Endothelial cell of umbilical vein (primary cell): ENCODE measurements at regions not wholly inside any gene's neighbourhood (a gene's known extent, or its start where the extent isn't known, plus 50 kb on each side); places are given as distances from the start of the nearest gene placed in this dataset.

Source experiments
- BruUV-seq: library from RNA; stranded (reverse); fragments of 400-500 nt; replicated peaks from 2 replicates; lab custom pipeline; 2021; lab: Mats Ljungman, UMichigan
- CTCF ChIA-PET: fragments of 300-600, 350-600 bp; sonication (Branson Sonifier 250); formaldehyde crosslinking; loops from one replicate; lab custom pipeline; 2021; ENCODE audit warnings: antibody characterized with exemption, inconsistent platforms; lab: Charles Lee
- POLR2A ChIA-PET: fragments of 300-600, 350-600 bp; sonication (Branson Sonifier 250); formaldehyde crosslinking; loops from one replicate; lab custom pipeline; 2021; ENCODE audit warnings: antibody characterized with exemption, inconsistent platforms; lab: Charles Lee
- DNase-seq: peaks from one replicate; pipeline ENCODE4 v3.0.0-alpha.2; 2011; ENCODE audit warnings: low read depth, low spot score
- FAIRE-seq: peaks from 2 replicates; lab custom pipeline; 2011; peaks lifted over from hg19 to GRCh38; lab: Jason Lieb, UNC
- H2AFZ ChIP-seq: 2 replicates; pipeline ENCODE4 v1.6.0; 2012; ENCODE audit warnings: low read depth, low read length, control low read depth, inconsistent platforms
- H3K27ac ChIP-seq: 2 replicates; pipeline ENCODE4 v1.5.1; 2011; ENCODE audit warnings: low read depth, mild to moderate bottlenecking, control low read depth, low read length, moderate library complexity; ENCODE audit not compliant: insufficient read depth
- H3K27me3 ChIP-seq, 2 experiments: 2 replicates each; pipeline versions ENCODE4 v1.6.0 to v1.6.1; 2011; ENCODE audit warnings: low read length in 2 of 2, mixed read lengths in 1 of 2; ENCODE audit not compliant: control insufficient read depth in 2 of 2, insufficient read depth in 2 of 2
- H3K36me3 ChIP-seq, 2 experiments: 2 replicates in 1 of 2; 3 replicates in 1 of 2; pipeline ENCODE4 v1.5.1; 2011; ENCODE audit warnings: low read length in 2 of 2, mild to moderate bottlenecking in 1 of 2, moderate library complexity in 1 of 2; ENCODE audit not compliant: control insufficient read depth in 2 of 2, insufficient read depth in 2 of 2; ENCODE audit errors: extremely low read depth in 1 of 2
- H3K4me1 ChIP-seq: 3 replicates; pipeline ENCODE4 v1.5.1; 2011; ENCODE audit warnings: mild to moderate bottlenecking, low read length; ENCODE audit not compliant: control insufficient read depth, insufficient read depth; ENCODE audit errors: extremely low read depth
- H3K4me2 ChIP-seq: 2 replicates; pipeline ENCODE4 v1.6.1; 2011; ENCODE audit warnings: low read length, control low read depth, mixed read lengths; ENCODE audit not compliant: insufficient read depth
- H3K4me3 ChIP-seq, 3 experiments: fragments of 200-600 bp in 1 of 3; sonication (generic), shearing (Covaris generic) in 1 of 3; replicated peaks in 1 of 3; 2 replicates each; pipeline ENCODE4 v1.5.1; 2011 to 2016; ENCODE audit warnings: control low read depth in 3 of 3, low read length in 3 of 3, mild to moderate bottlenecking in 2 of 3, inconsistent platforms in 1 of 3, low read depth in 1 of 3, moderate library complexity in 1 of 3; ENCODE audit not compliant: insufficient read depth in 1 of 3
- H3K79me2 ChIP-seq: 2 replicates; pipeline ENCODE4 v1.6.0; 2012; ENCODE audit warnings: low read length, inconsistent platforms; ENCODE audit not compliant: control insufficient read depth, insufficient read depth
- H3K9ac ChIP-seq: replicated peaks from 2 replicates; pipeline ENCODE3; 2011; ENCODE audit warnings: low read length, control low read depth; ENCODE audit not compliant: insufficient read depth; ENCODE audit errors: extremely low read depth
- H3K9me1 ChIP-seq: replicated peaks from 3 replicates; pipeline ENCODE4 v1.6.0; 2011; ENCODE audit warnings: mild to moderate bottlenecking, low read length; ENCODE audit not compliant: control insufficient read depth, insufficient read depth; ENCODE audit errors: extremely low read depth
- H3K9me3 ChIP-seq: replicated peaks from 2 replicates; pipeline ENCODE4 v1.5.1; 2012; ENCODE audit warnings: low read length, inconsistent platforms; ENCODE audit not compliant: control insufficient read depth, insufficient read depth
- H4K20me1 ChIP-seq: replicated peaks from 2 replicates; pipeline ENCODE3; 2011; ENCODE audit warnings: mild to moderate bottlenecking, low read length; ENCODE audit not compliant: control insufficient read depth, insufficient read depth; ENCODE audit errors: extremely low read depth
- CTCF ChIP-seq, 2 donors: IDR thresholded peaks; 1 replicate in 1 of 2; 2 replicates in 1 of 2; pipeline ENCODE4 v1.5.1; 2011; ENCODE audit warnings: low read length in 2 of 2, mild to moderate bottlenecking in 2 of 2, moderate library complexity in 2 of 2, control low read depth in 1 of 2, inconsistent platforms in 1 of 2, low read depth in 1 of 2; ENCODE audit not compliant: insufficient read depth in 1 of 2; ENCODE audit errors: extremely low read depth in 1 of 2
- EZH2 ChIP-seq: IDR thresholded peaks from 2 replicates; pipeline ENCODE4 v1.6.1; 2012; ENCODE audit warnings: borderline replicate concordance, low read depth, mild to moderate bottlenecking, moderate library complexity, low read length, inconsistent platforms; ENCODE audit not compliant: severe bottlenecking
- FOS ChIP-seq: IDR thresholded peaks from 2 replicates; pipeline ENCODE4 v1.6.1; 2011; ENCODE audit warnings: mild to moderate bottlenecking, low read length, moderate library complexity, borderline replicate concordance; ENCODE audit not compliant: insufficient read depth
- GATA2 ChIP-seq: IDR thresholded peaks from 2 replicates; pipeline ENCODE4 v1.7.0; 2011; ENCODE audit warnings: low read depth, mild to moderate bottlenecking, moderate library complexity, mixed read lengths, low read length; ENCODE audit not compliant: insufficient read length, insufficient read depth
- JUN ChIP-seq: IDR thresholded peaks from 2 replicates; pipeline ENCODE4 v1.6.1; 2011; ENCODE audit warnings: borderline replicate concordance, low read depth; ENCODE audit not compliant: insufficient read length, insufficient read depth
- MYC ChIP-seq: IDR thresholded peaks from one replicate; pipeline ENCODE4 v1.6.1; 2011; ENCODE audit warnings: mild to moderate bottlenecking, low read depth, low read length
- POLR2A ChIP-seq: IDR thresholded peaks from 2 replicates; pipeline ENCODE4 v1.6.1; 2012; ENCODE audit warnings: low read depth, mild to moderate bottlenecking, control low read depth, low read length
- POLR2AphosphoS5 ChIP-seq: IDR thresholded peaks from 2 replicates; pipeline ENCODE4 v1.6.1; 2012; ENCODE audit warnings: low read depth, mild to moderate bottlenecking, control low read depth, low read length, moderate library complexity; ENCODE audit not compliant: insufficient read depth
- dilution Hi-C: fragments of 300-500 bp; cut with MboI; formaldehyde crosslinking; loops from one replicate; pipeline ENCODE4 v1.15.0; 2019; ENCODE audit warnings: low sequenced_read_pairs; ENCODE audit not compliant: extremely low pct_ligation_motif_present
- intact Hi-C: fragments of 100-400 bp; cut with micrococcal nuclease; formaldehyde crosslinking; loops from one replicate; pipeline ENCODE4 v1.10.0; 2022
- TF ChIP-seq, protein P1 (sequence below): IDR thresholded peaks from 2 replicates; pipeline ENCODE4 v1.6.1; 2011; ENCODE audit not compliant: insufficient read depth, insufficient read length

DNA sequence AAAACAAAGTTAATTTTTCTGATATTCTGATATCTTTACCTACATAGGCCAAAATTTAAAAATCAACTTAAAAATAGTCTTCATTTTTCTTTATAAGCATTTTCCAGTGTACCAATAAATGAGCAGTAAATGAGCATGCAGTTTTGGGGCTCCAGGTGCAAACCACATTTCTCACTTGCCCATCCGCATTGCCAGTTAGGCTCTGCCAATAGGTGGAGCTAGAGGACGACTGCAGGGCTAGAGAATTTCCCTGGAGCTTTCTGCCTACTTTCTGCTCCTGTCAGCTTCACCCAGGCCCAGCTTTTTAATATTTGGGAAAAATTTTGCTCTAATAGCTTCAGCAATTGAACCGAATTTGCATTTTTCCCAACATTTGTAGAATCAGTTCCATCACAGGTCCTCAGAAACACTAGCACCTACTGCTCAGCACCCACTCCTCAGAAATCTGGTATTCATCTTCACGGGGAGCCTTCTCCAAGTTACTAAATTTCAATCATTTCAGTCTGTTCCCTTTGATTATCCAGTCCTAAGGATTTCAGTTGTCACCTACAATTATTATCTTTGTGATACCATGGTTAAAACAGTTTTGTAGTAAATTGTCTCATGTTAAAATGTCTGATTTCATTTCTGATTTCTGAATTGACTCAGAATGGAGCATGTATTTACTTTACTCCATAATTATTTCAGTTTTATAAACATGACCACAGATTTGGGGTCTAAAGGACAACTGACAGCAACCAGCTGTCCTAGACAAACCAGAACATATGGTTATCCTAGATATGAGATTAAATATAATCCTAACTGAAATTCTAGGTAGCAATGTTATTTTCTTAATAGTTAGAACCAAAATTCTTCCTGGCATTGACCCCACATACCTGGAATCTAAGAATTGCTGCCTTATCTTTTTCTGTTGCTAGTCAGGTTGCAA, 104.6 kb upstream of the FAM174A start:
- dilution Hi-C loops = no loop called here
- ChIA-PET CTCF (interaction anchor here (0.6 to 1.7 kb wide), 42 partner anchors 8 to 1326 kb away, joined by 3 to 34 read pairs (median 4); partner anchors contain the start of genes FAM174A and ST8SIA4), POLR2A (no interaction called here)
- TF ChIP-seq FOS (no peak), CTCF (IDR thresholded peaks at IDR 0.05; ENCODE audit: extremely low read depth in 1 of 2, insufficient read depth in 1 of 2, low read depth in 1 of 2, low read length in 2 of 2) (peak; percentile 90 to 96)
- intact Hi-C loops = loop anchor here (1.0 to 5.0 kb wide), 5 partner anchors 192 to 1248 kb away; no protein-coding TSS in a partner anchor
- no peak overlapping the region for H3K4me2 ChIP-seq
- H3K27ac ChIP-seq = no peak overlapping the region
- FAIRE-seq (peak; percentile 54), DNase-seq (peak; percentile 54)
- no TSS peak for BruUV-seq
- H3K4me3 ChIP-seq = no peak overlapping the region
- H3K9ac ChIP-seq = no peak overlapping the region
- no peaks in the 10 kb centered on the region for H3K4me1 ChIP-seq
- no peaks in the 10 kb centered on the region for H3K9me3 ChIP-seq
- H3K9me1 ChIP-seq = no peaks in the 10 kb centered on the region
- H3K79me2 ChIP-seq = no peaks in the 10 kb centered on the region
- H3K27me3 ChIP-seq = no peaks in the 10 kb centered on the region
- H2AFZ ChIP-seq = no peak overlapping the region
- H4K20me1 ChIP-seq = no peaks in the 10 kb centered on the region
- H3K36me3 ChIP-seq = no peaks in the 10 kb centered on the region

DNA sequence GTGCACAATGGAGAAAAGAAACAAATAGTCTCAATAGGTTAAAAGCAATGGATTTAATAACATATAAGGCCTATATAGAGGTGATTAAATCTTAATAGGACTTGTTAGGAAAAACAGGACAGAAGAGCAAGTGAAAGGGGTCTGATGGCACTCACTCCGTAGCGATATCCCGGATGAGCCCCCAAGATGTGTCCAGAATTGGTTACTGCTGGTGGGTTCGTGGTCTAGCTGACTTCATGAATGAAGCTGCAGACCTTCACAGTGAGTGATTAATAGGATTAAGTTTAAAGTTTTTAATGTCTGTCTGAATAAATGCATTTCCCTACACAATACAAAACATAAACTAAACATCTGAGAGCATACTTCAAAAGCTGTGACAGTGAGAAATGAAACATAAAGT, 110.4 kb upstream of the FAM174A start:
- no peak for FAIRE-seq
- peaks cover 3% of the 10 kb centered on the region for H3K4me1 ChIP-seq
- H3K9me1 ChIP-seq = no peaks in the 10 kb centered on the region
- no peaks in the 10 kb centered on the region for H4K20me1 ChIP-seq
- CTCF ChIA-PET = interaction anchor here (1.6 kb wide), 1 partner anchor 19 kb away, joined by 3 read pairs; no protein-coding TSS in a partner anchor
- POLR2A ChIA-PET = no interaction called here
- intact Hi-C loops (no loop called here), dilution Hi-C loops (no loop called here)
- no peak for DNase-seq
- H3K9me3 ChIP-seq = no peaks in the 10 kb centered on the region
- H3K27ac ChIP-seq = no peak overlapping the region
- H3K36me3 ChIP-seq = no peaks in the 10 kb centered on the region
- no peaks in the 10 kb centered on the region for H3K27me3 ChIP-seq
- no peak overlapping the region for H3K4me3 ChIP-seq
- H3K9ac ChIP-seq = no peak overlapping the region
- H3K79me2 ChIP-seq = no peaks in the 10 kb centered on the region
- BruUV-seq = no TSS peak
- TF ChIP-seq, protein P1, sequence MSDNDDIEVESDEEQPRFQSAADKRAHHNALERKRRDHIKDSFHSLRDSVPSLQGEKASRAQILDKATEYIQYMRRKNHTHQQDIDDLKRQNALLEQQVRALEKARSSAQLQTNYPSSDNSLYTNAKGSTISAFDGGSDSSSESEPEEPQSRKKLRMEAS = no peak
- TF ChIP-seq GATA2 (no peak), CTCF (IDR thresholded peaks at IDR 0.05; ENCODE audit: extremely low read depth in 1 of 2, insufficient read depth in 1 of 2, low read depth in 1 of 2, low read length in 2 of 2) (no peak), EZH2 (no peak), POLR2AphosphoS5 (no peak), POLR2A (no peak), JUN (no peak), MYC (no peak), FOS (no peak)
- H3K4me2 ChIP-seq = no peak overlapping the region
- H2AFZ ChIP-seq = no peak overlapping the region
